GM21529 (cell line): ENCODE measurements at regions not wholly inside any gene's neighbourhood (a gene's known extent, or its start where the extent isn't known, plus 50 kb on each side); places are given as distances from the start of the nearest gene placed in this dataset.

ENCODE experiments used
- ATAC-seq: cut with Tn5 transposase; IDR thresholded peaks from one replicate; pipeline ENCODE4 v1.9.1; 2021; ENCODE audit not compliant: unreplicated experiment

DNA sequence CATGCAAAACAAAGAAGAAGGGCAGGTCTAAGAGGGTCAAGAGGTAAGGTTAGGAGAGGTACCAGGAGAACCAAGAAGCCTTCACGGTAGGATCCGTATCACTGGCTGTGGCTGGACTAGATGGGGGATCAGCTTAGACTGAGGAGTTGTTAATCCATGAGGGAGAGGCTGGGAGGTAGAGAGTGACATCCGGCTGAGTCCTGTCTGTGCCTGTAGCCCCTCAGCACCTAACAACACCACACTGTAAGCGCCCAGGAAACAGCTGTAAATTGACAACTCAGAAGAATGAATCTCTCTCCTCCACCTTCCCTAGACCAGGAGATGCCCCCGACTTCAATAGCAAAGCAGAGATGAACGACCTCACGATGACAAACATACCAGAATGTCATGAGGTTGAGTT is 199.4 kb upstream of the RPL38 start:
- ATAC-seq, result no peak

DNA sequence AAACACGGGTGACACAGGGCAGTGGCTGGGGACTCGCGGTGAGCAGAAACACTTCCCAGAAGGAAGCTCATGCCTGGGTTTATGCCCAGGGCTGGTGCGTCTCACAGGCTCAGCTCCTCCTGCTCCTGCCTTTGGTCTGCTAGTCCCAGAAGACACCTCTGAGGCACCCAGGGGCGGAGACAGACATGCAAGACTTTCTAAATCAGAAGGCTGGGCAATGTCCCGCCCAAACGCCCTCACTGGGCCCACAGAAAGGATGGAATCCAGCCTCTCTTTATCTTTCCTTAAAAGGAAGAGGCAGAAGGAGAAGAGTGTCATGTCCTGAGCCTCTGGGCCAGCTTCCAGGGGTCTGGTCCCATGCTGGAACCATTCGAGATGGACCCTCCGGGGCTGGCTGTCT is 197.7 kb upstream of the RPL38 start:
- no peak for ATAC-seq

DNA sequence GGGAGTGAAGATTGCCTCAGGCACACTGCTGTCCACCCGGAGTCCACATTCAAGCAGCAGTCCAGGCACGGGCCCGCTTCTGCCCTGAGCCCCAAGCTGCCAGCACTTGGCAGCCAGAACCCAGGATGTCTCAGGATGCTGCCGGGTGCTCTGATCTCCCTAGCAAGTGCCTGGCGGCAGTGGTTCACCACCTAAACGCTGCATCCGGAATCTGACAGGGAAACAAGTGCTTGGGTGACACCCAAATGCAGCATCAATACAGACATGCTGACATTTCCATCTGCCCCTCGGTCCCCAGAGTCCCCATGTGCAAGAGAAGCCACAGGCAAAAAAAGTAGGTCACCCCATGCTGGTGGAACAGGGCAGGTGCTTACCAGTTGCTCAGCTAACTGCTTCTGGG is 197.1 kb upstream of the RPL38 start:
- ATAC-seq, result no peak

DNA sequence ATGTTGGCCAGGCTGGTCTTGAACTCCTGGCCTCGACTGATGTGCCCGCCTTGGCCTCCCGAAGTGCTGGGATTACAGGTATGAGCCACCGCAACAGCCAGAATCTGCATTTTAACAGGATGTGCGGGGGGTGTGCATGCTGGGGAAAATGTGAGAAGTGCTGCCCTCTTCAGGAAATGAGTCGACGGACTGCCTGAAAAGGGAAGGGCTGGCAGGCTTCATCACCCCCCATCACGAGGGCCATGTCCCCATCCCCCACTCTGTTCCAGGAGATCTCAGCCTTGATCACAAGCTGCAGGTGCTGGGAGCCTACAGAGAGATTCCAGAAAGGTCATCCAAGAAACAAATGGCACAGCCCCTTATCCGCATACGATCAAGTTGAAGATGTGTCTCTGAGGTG is 195.3 kb upstream of the RPL38 start:
- no peak for ATAC-seq

DNA sequence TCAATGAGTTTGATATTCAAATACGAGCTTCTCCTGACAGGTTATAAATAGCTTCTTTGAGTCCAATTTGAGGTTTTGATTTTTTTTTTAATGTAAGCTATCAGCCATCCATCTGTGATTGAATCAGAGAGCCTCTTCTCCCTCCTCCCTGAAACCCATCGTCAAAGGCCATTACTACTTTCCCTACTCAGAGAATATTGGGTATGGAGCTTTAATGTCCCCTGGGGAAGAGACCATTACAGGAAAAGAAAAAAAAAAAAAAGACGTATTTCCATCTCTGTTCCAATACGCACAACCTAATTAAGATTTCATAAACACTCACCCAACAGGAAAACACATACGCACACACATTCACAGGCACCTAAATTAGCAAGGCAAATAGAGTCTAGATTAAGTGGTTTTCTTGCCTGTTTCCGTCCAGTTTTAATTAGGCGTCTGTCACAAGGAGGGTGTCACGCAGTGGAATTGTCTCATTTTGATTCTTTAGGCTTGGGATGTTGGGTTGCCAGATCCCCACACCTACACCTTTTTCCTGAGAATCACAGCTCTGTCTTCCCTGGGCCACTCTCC is 194.3 kb upstream of the RPL38 start:
- no peak for ATAC-seq

DNA sequence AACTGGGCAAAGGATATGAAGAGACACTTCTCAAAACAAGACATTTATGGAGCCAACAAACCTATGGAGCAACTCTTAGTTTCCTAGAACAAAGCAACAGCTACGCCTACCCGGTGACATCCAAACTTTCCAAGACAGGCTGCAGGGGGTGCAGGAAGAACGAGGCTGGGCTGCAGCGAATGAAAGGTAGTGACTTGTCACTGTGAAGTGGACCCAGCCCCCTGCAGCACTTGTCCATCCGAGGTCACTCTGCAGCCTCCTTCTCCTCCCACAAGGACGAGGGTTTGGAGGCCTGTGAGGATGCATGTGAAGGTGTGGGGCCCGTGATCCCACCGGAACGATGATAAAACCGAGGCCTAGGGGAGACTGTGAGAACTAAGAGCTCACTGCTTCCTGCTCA is 192.6 kb upstream of the RPL38 start:
- ATAC-seq, result no peak

DNA sequence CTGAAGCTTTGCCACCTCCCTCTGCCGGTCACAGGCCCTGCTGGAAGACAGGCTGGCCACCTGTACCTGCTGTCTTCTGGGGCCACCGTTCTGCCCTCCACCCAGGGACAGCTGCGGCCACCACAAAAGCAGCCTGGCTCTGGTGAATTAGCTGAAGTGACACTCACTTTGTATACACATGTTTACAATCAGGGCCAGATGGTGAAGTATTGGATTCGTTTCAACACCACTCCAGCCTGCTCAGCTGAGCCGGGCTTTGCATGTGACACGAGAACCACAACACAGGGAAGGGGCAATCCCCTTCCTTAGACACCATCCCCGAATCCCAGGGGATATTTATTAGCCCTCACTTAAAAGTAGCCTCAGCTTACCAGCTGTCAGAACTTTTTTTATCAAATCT is 191.5 kb upstream of the RPL38 start:
- no peak for ATAC-seq

DNA sequence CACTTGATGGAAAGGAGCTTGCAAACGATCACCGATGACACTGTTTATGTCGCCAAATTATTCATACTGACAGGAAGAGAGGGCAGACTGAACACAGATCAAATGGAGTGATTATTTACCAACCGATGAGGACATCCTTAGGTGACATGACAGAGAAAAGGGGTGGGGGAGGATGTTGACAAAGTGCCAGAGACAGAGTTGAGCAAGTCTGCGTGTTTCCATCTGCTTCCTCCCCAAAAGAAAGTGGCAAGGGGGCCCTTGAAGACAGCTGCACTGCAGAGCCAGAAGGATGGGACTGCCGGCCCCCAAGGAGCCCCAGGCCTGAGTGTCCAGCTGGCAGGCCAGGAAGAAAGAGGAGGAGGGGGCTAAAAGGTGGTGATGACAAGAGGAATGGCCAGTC is 191.0 kb upstream of the RPL38 start:
- ATAC-seq, result no peak

DNA sequence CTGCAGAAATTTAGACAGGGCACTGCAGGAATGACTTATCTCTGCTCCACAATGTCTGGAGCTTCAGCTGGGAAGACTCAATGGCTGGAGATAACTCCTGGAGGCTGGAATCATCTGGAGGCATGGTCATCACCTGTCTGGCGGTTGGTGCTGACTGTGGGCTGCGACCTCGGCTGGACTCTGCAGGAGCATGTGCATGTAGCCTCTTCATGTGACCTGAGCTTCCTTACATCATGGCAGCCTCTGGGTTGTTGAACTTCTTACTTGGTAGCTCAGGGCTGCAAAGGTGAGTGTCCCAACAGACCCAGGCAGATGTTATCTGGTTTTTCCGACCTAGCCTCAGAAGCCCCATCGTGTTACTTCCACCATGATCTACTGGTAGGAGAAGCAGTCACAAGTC is 188.2 kb upstream of the RPL38 start:
- ATAC-seq, result no peak

DNA sequence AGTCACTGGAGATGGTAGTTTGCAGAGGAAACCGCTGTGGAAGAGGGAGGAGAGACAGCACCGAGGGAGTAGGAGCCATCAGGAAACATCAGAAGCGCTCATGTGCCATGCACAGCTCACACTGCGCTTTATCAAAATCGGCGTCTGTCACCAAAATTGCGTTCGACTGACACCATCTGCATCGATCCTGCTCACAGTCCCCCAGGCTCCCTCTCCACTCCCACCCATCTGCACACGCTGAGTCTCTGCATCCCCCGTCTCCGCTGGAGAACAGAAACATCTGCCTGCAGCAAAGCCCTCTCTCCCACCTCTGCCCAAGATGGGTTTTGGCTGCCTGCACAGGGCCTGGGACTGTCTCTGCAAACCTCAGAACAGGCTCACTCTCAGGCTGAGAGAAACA is 187.5 kb upstream of the RPL38 start:
- ATAC-seq, result no peak

DNA sequence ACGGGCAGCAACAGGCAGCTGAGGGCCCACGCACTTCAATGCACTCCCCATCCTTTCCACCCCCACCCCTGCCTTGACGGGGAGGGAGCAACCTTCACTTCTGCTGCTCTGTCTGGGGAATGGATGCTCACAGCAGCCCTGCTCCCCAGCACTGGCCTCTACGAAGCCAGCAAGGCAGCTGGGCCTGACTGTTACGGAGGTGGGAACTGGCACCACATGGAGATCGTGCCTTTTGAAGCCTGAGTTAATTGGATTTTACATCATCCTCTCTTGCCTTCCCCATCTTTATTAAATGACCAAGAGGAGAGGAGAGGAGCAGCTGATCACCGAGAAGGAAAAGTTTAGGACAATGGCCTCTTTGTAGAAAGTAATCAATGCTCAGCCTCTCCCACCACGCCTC is 187.0 kb upstream of the RPL38 start:
- ATAC-seq, result no peak

DNA sequence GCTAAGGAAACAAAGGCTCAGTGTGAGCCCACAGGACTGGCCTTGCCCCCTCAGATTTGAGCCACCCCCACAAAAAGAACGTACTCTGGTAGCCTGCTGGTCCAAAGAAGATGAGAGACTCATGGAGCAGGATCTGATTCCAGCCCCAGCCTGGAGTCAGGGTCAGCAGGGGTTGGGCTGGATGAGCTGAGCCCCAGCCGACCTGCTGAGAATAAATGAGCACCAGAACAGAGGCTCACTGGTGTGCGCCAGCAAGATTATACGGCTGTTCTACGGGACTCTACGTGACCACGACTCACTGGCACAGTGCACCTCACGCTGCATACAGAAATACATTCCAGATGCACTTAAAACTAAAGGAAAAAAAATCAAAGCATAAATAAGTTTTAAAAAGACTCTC is 186.0 kb upstream of the RPL38 start:
- no peak for ATAC-seq

DNA sequence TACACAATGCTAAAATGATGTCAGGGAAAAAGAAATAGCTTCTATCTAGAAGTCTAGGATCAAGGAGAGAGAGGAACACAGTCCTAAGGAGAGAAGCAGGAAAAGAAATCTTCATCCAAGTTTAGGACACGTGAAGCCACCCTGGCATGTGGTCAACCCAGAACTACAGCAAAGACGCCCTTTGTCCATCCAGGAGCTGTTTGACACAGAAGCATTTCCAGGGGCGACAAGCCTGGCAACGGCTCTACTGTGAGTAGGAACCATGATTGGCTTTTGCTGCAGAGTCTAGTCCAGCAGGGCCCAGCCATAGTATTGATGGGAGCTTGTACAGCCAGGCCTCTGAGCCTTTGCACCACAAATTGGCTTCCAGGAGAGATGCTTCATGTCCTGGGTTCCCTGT is 185.4 kb upstream of the RPL38 start:
- ATAC-seq, result no peak

DNA sequence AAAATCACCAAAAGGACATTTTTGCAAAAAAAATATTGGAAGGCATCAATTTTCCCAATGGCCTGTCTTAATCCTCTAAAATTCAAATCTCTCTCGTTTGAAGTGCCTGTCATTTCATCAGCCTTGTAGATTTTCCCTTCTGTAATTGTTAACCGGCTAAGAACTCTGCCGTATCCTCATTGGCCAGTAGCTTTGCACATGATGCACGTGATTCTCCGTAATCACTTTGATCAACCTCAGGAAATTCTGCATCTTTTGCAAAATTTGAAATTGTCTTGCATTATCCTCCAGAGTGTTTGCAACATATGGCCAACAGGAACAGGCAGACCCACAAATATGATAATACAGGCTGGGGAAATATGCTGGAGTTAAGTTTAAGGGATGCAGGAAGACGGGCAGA is 184.2 kb upstream of the RPL38 start:
- no peak for ATAC-seq

DNA sequence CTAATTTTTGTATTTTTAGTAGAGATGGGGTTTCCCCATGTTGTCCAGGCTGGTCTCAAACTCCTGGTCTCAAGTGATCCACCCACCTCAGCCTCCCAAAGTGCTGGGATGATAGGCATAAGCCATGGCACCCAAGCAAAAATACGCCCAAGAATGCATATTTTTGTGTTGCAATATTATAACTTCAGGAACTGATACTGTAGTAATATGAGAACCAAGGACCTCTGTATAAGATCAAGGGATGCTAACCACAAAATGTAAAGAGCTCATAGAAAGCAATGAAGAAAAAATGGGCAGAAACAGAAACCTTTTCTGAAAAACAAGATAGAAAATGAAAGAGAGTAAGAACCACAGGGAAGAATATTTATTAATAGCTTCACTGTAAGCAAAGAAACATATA is 183.6 kb upstream of the RPL38 start:
- ATAC-seq, result no peak

DNA sequence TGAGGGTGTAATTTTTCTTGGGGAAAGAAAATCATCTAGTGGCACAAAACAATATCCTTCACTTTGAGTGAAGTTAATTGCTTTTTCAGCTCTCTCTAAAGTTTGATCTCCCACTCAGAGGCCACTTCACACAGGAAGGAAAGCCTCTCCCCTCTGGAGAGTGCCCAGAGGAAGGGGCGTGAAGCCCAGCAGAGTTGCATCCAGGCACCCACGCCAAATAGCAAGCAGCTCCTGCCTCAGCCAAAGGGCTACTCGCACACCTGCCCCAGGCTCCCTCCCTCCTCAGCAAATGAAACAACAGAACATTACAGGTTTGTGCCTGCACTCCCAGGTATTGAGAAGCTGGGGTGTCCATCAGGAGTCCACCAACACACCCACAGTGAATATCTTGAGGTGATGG is 183.0 kb upstream of the RPL38 start:
- ATAC-seq, result no peak

DNA sequence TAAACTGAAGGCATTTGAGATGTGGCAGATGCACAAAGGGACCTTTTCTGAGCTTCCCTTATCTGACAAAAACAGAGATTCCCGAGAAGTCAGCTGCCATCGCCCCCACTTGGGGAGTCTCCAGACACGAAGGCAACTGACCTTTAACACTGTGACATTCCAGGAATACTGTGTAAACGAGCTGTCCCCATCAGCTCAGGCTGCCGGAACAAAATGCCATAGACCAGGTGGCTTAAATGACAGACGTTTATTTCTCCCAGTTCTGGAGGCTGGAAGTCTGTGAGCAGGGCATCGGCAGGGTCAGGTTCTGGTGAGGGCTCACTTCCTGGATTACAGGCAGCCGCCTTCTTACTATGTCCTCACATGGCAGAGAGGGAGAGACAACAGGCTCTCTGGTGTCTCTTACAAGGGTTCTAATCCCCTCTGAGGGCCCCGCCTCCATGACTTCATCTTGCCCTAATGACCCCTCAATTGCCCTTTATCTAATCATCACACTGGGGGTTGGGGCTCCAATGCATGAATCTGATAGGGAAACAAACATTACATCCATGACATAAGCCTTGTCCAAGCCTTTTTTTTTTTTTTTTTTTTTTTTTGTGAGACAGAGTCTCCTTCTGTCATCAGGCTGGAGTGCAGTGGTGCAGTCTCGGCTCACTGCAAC is 178.5 kb upstream of the RPL38 start:
- no peak for ATAC-seq

DNA sequence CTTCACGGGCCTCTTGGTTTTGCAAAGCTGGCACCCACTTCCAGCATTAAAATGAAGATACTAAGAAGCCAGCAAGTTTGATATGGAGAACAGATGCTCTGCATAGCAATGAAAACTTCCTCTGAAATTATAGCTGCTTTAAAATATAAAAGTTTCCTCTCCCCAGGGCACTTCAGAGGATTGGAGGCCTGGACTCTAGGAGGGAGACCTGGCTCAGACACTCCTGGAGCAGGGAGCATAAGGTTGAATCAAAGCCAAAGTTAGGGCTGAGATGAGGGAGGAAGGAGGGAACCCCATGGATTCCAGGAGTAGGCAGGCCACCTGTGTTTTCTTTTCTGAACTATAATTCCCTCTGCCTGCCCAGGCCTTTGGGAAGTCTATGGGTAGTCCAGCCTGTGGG is 176.0 kb upstream of the RPL38 start:
- ATAC-seq, result no peak

DNA sequence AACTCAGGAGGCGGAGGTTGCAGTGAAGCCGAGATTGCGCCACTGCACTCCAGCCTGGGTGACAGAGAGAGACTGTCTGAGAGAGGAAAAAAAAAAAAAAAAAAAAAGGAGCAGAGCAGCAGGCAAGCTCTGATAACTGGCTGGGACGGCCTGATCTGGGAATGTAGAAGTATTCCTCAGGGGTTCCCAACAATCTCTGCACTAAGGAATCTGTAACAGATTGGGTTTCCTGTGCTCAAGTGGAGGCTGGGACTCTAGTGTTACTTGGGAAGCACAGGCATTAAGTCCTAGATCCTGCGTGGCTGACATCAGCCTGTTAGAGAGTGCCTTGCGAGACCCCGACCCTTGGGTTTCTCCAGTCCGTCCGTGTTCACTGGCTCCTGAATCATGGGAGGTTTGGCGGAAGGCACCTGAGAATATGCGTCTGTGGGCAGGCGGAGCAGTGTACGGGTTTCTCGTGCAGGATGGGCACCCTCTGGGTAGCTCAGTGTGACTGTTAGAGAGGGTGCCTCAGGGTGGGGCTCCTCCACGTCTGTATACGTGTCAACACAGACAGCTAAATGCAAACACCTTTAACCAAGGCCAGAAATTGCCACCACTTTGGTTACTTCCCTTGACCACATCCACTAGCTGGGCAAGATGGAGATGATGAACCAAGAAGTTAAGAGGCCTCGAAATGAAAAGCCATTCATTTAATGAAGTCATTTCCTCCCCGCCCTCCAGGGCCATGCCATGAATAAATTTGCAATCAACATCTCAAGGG is 174.9 kb upstream of the RPL38 start:
- ATAC-seq, result no peak

DNA sequence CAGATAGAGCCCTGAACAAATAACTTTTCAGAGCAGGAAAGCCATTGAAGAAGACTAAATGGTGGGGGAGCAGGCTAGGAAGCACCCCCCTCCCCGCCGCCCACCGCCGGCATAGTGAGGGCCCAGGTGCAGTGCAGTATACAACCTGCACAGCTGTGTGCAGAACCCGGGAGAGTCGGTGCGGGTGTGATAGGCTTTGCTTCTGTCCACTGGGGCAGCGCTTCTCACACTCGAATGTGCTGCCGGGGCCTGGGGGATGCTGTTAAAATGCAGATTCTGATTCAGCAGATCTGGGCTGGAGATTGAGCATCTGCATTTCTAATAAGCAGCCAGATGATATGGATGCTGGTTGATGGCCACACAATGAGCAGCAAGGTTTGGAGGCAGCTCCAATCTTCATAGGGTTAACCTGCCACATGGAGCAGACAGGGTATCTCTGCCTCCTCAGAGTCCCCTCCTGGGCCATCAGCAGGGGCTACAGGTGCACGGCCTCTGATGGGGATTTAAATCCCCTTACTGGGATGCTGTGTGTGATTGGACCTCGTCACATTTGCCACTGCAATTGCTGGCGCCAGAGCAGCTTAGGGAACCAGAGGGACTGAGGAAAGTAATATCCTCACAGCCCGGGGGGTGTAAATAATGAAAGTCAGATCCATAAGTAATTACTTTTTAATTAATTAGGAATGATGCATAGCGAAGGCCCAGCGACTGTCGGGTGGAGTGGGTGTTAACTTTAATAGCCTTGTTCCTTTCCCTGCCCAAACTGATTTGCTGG is 172.0 kb upstream of the RPL38 start:
- no peak for ATAC-seq

DNA sequence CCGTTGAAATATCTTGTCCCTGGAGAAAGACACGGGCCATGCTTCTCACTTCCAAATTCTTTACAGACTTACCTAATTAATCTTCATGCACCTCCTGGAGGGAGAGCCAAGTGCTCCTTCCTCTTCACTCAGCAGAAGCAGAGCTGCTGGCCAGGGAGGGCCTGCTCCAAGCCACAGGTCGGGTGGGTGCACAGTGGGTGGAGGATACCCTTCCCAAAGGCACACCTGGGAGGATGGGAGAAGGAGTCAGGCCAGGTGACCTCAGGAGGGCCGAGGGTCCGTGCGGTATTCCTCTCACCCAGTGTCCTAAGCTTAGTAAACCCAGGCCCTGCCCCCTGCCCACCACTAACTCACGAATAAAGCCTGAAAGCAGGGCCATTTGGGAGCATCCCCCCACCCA is 171.3 kb upstream of the RPL38 start:
- ATAC-seq, result no peak

DNA sequence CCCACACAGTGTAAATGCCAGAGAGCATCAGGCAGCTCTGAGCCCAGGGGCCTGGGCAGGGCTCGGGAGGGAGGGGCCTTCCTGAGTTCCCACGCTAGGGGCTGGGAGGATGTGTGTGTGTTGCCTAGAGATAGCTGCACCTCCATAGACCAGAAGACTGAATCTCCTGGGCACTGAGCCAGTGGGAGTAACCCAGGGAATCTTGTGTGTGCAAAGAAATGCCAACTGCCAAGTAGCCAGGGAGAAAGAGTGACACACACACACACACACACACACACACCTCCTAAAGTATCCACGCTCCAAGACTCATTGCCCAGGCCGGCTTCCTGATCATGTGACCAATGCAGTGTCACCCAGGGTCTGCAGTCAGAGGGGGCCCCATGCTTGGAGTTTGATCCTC is 166.2 kb upstream of the RPL38 start:
- ATAC-seq, result no peak
